GM19025 (cell line): ENCODE measurements at regions not wholly inside any gene's neighbourhood (a gene's known extent, or its start where the extent isn't known, plus 50 kb on each side); places are given as distances from the start of the nearest gene placed in this dataset.
"Not testable (repeated sequence)": the region's sequence is repeated elsewhere in the genome, so short reads cannot be mapped to it uniquely, and the experiment has no call there.

Experiments
- ATAC-seq: cut with Tn5 transposase; IDR thresholded peaks from one replicate; pipeline ENCODE4 v1.9.1; 2021; ENCODE audit warnings: mild to moderate bottlenecking, low read depth, moderate library complexity; ENCODE audit not compliant: unreplicated experiment

DNA sequence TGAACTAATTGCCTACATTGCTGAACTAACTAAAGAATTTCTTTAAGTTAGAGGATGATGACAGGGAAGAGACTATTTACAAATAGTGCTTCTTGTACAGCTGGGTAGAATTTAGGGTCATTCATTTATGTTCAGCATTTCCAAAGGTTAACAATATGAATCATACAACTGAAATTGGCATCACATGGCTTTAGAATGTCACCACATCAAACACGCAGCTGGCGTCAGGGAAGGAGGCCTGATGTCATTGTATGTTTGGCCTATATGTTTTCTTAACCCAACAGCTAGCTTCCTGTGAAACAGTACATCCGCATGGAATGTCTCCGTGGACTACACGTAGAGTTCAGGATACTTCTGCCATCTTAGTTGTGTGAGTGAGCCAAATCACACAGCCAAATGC, 99.0 kb upstream of the TNFSF11 start:
- no peak for ATAC-seq

DNA sequence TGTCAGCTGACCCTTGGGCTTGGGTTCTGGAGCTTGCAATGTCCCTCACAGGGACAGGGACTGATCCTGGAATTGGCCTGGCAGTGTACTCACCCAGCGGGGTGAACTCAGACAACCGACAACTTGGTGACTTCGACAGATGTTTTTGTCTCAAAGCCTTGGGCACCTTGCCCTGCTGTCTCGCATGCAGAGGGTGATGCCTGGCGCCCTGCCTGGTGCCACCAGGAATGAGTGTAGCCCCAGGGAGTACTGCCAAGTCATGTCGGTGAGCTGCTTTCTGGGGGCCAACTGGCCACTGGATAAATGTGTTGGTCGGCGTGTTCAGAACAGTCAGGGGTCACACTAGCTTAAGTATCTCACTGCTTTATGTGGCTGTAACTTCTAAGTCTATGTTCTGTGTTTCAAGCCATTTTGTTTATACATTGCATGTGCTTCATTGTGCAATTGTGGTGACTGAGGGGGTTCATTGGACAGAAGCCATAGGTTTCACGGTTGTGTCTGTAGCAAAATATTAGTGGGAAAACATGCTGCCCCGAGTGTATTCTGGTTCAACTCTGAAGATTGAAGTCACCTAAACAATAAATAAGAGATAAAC, 96.3 kb upstream of the TNFSF11 start:
- ATAC-seq = no peak

DNA sequence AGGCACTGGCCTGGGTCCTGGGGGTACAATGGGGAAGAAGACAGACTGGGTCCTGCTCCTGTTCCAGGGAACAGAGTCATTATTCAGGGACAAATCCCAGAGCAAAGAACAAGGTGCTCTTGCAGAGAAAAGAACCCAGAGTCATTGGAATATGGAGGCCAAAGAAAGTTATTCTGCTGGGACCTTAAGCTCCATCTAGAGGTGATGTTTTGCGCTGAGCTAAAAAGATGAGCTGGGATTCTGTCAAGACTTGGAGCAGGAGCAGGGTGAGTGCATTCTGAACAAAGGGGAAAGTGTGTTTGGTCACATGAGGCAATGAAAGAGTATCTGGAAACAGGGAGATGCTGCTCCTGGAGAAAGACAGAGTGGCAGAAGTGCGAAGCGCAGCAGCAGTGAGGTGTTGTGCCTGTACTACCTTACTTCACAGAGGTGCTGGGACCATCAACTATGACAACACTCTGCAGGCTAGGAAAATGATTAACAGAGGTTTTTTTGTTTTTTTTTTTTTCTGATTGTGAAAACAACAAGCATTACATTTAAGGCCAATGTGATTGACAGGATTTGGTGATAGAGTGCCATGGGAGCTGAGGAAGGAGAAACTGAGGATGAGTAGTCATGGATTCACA, 95.3 kb upstream of the TNFSF11 start:
- no peak for ATAC-seq

DNA sequence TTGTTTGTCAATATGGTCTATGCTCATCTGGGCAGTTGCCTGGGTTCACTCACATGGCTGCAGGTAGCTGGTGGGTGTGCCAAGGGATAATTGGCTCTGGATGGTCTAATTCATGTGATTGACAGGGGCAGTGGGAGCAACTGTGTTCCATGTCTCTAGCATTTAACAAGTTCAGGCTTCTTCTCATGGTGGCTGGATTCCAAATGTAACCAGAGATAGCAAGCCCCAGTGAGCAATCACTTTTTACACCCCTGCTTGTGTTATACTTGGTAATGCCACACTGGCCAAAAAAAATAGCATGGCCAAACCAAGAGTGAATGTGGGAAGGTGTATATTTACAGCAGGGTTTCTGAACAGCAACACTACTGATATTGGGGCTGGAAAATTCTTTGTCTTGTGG, 89.6 kb upstream of the TNFSF11 start:
- ATAC-seq = no peak

DNA sequence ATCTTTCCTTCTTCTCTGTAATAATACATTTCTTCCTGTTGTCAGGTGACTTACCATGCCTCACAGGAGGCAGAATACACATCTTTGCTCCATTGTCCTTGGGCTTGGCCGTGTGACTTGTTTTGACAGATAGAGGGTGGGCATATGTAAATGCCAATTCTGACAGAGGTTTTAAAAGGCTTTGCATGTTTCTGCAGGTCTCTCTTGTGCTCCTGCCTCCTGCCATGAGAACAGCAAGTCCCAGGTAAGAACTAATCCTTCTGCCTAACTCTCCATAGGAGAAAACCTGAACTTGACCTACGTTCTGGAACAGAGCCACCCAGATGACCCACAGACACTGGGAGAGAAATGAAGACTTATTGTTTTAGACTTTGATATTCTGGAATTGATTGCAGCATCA, 88.7 kb upstream of the TNFSF11 start:
- no peak for ATAC-seq

DNA sequence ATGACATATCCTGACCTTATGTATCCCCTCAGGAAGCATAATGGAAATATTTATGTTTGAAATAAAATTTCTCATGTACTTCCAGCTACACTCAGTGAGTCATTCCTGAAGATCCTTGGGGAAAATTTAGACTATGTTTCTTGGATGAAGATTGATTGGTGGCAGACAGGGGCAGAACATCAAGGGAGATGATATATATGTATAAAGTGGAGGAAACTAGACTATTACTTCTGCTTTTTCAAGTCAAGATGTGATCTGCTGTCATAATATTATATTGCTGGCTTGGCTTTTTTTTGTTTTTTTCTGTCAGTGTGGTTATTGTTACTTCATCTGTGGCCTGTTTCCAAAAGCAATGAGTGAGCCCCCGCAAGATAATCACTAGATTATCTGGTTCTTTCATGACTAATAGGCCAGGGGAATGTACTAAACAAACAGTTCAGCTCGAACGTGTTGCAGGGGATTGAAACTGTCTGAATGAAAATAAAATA, 87.2 kb upstream of the TNFSF11 start:
- no peak for ATAC-seq

DNA sequence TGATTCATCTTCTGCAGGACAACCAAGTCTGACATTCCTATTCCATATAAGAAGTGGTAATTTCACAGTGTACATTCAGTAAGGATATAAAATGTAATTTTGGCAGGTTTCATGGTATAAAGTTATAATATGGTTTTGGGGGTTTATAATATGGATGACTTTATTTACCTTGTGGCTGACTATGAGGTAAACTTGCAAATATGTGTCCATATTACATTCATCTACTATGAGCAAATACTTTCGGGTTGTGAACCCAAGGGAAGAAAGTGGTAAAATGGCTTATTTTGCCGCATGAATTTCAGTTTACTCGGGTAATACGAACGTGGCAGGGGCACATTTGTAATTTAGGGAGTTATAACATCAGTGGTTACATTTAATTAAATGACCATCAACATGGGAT, 86.7 kb upstream of the TNFSF11 start:
- ATAC-seq = no peak

DNA sequence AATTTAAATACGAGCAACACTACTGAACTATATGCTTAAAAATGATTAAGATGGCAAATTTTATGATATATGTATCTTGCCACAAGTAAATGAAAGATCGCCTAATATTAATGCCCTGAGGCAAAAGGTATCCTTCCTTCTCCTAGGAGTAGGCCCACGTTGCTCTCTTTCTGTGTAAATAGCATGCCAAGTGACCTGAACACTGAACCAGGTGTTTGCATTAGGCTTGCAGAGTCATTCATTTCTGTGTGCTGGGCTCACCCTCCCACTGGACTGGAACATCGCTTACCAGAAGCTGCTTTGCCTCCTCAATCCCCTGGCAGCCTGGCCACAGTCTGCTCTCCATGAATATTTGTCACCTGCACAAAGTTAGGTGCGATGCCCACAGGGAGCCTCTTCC, 83.3 kb upstream of the TNFSF11 start:
- no peak for ATAC-seq

DNA sequence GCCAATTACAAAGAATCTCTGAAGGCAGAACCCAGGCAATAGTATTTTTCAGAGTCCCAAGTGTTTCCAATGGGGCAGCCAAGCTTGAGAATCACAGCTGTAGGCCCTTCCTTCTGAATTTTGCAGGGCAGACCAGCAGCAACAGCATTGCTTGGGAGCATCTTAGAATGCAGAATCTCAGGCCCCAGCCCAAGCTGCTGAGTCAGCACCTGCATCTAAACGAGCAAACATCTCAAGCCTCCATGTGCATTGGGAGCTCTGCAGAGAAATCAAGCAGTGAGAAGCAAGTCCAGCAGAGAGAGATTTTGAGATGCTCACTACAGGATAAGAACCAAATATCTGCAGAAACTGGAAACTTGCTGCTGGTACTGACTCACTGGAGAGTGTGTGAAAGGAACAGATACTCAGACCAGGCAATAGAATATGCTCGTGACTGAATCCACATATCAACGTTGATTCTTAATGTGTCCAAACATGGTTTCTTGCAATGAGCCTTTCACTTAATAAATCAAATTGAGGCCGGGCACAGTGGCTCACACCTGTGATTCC, 81.5 kb upstream of the TNFSF11 start:
- ATAC-seq = no peak

DNA sequence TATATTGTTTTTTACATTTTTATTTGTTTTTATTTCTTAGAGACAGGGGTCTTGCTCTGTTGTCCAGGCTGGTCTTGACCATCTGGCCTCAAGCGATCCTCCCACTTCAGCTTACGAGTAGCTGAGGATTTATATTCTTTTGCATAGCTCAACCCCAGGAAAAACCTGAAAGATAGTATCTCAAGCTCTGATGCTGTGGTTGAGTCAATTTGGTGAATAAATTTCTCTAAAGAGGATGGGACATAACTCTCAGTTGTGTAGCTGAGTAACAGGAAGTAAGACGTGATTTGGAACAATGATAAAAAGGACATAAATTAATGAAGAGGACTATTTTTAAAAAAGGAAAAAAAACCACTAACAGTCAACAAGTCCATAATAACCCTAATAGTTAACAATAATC, 79.8 kb upstream of the TNFSF11 start:
- ATAC-seq = no peak

DNA sequence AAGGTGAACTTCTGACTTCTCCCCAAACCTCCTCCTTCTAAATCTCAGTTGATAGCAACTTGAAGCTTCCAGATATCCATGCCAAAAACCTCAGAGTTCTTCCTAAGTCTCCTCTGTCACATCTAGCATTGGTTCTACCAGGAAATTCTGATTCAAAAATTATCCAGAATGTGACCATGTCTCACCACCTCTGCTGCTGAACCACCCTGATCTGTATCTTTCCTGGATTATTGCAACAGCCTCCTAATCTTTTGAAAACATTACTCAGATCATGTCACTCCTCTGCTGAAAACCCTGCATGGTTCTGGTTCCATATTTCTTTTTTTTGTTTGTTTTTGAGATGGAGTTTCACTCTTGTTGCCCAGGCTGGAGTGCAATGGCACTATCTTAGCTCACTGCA, 78.7 kb upstream of the TNFSF11 start:
- ATAC-seq = no peak

DNA sequence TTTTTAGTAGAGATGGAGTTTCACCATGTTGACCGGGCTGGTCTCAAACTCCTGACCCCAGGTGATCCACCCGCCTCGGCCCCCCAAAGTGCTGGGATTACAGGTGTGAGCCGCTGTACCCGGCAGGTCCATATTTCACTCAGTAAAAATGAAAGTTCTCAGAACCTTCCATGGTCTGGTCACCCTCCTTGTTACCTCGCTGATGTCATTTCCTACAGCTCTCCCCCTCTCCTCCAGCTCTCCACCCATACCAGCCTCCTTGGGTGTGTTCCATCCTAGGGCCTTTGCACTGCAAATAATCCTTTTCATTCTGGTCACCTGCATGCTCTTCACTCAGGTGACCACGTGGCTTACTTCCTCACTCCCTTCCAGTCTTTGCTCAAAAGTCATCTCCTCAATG, 78.2 kb upstream of the TNFSF11 start:
- no peak for ATAC-seq

DNA sequence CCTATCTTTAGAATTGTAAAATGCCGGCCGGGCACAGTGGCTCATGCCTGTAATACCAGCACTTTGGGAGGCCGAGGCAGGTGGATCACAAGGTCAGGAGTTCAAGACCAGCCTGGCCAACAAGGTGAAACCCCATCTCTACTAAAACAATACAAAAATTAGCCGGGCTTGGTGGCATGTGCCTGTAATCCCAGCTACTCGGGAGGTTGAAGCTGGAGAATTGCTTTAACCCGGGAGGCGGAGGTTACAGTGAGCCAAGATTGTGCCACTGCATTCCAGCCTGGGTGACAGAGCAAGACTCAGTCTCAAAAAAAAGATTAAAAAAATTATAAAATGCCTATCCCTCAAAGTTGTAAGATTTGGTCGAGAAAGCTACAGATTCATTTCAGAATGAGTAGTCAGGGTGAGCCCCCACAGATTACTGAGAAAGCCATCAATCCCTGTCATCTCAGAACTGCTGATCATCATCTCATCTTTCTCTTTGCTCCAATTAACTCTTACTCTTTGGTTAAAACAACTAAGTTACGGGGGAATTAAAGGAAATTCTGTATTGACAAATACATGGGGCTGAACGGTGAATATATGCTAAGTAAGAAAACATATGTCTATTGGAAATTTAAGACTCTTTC, 76.9 kb upstream of the TNFSF11 start:
- not testable (repeated sequence) for ATAC-seq

DNA sequence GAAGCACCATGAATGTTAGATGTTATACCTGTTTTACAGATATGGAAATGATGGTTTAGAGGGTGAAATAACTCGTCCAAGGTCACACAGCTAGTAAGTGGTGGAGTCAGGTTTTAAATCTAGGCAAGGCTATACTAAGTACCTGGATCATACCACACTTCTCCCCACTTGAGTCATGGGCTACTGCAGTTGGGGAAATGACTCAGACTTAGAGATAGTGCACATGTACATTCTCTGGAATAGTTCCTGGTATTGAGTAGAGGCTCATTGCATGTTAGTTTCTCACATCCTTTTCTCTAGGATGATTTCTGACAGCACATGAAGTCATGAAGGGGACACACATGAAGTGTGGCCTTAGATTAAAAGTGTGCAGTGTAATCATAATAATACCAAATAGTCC, 76.2 kb upstream of the TNFSF11 start:
- peak; percentile 86 for ATAC-seq

DNA sequence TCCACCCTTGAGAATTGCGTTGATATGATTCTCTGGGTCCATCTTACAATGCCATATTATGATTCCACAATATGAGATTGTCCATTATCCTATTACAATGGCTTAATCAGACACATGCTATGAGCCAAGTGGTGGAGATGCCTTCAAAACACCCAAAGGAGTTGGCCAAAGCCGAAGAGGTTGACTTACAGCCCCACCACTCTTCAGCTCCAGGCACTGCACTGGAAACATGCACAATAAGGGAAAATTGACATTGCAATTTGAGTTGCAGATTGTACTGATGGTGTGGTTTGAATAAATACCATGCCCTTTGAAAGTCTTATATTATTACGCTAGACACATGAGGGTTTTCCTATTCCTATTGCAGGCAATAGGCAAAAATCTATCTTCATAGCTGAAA, 75.4 kb upstream of the TNFSF11 start:
- no peak for ATAC-seq
